HepG2 (cell line): ENCODE measurements at regions not wholly inside any gene's neighbourhood (a gene's known extent, or its start where the extent isn't known, plus 50 kb on each side); places are given as distances from the start of the nearest gene placed in this dataset.
A peak's percentile ranks its signal among the peaks of the same experiment; 100 is the strongest.

Experiments
- AGO2 ChIP-seq: fragments of 200-400 bp; formaldehyde crosslinking; optimal IDR thresholded peaks from 2 replicates; pipeline ENCODE3; 2017; ENCODE audit warnings: mild to moderate bottlenecking, low read depth, low read length, moderate library complexity
- ATRX ChIP-seq: sonication (generic); formaldehyde crosslinking; IDR thresholded peaks from 2 replicates; pipeline ENCODE4 v1.4.0; 2020; ENCODE audit warnings: missing genetic modification reagents, borderline replicate concordance
- CREBL2 ChIP-seq: sonication (generic); formaldehyde crosslinking; IDR thresholded peaks from 2 replicates; pipeline ENCODE4 v1.8.1; 2023; ENCODE audit warnings: missing genetic modification reagents, mild to moderate bottlenecking, borderline replicate concordance
- EP300 ChIP-seq, 3 experiments: sonication (generic) in 1 of 3; formaldehyde crosslinking in 1 of 3; IDR thresholded peaks; 2 replicates each; pipeline versions ENCODE4 v1.5.1 to v1.6.1; 2011 to 2020; ENCODE audit warnings: low read depth in 2 of 3, low read length in 2 of 3, borderline replicate concordance in 1 of 3, improper control_type of control experiment in 1 of 3, mild to moderate bottlenecking in 1 of 3, missing genetic modification reagents in 1 of 3, moderate library complexity in 1 of 3
- HCFC1 ChIP-seq: fragments of 150-350 bp; IDR thresholded peaks from 2 replicates; pipeline ENCODE4 v1.6.1; 2014; ENCODE audit warnings: low read depth, low read length
- LBX2 ChIP-seq: sonication (generic); formaldehyde crosslinking; IDR thresholded peaks from 2 replicates; pipeline ENCODE4 v1.5.0; 2020; ENCODE audit warnings: missing genetic modification reagents, mild to moderate bottlenecking, borderline replicate concordance
- MAFF ChIP-seq: IDR thresholded peaks from 2 replicates; pipeline ENCODE4 v1.6.1; 2011; ENCODE audit warnings: low read depth, low read length, improper control_type of control experiment
- MLLT10 ChIP-seq: sonication (generic); formaldehyde crosslinking; IDR thresholded peaks from 2 replicates; pipeline ENCODE4 v1.4.0; 2020; ENCODE audit warnings: missing genetic modification reagents
- REL ChIP-seq: sonication (generic); formaldehyde crosslinking; conservative IDR thresholded peaks from 2 replicates; pipeline ENCODE4 v1.8.0; 2022; ENCODE audit warnings: mild to moderate bottlenecking, missing genetic modification reagents, moderate library complexity
- TBX2 ChIP-seq: sonication (generic); formaldehyde crosslinking; IDR thresholded peaks from 2 replicates; pipeline ENCODE4 v1.5.0; 2020; ENCODE audit warnings: missing genetic modification reagents, mild to moderate bottlenecking, borderline replicate concordance
- ZBTB14 ChIP-seq: sonication (generic); formaldehyde crosslinking; IDR thresholded peaks from 2 replicates; pipeline ENCODE4 v1.4.0; 2020; ENCODE audit warnings: missing genetic modification reagents
- ZEB1 ChIP-seq: IDR thresholded peaks from 2 replicates; pipeline ENCODE4 v1.6.1; 2012; ENCODE audit warnings: mild to moderate bottlenecking, low read depth, inconsistent platforms; ENCODE audit not compliant: insufficient replicate concordance
- ZNF280B ChIP-seq: sonication (generic); formaldehyde crosslinking; IDR thresholded peaks from 2 replicates; pipeline ENCODE4 v1.5.0; 2020; ENCODE audit warnings: missing genetic modification reagents, mild to moderate bottlenecking, borderline replicate concordance
- ZNF546 ChIP-seq: sonication (generic); formaldehyde crosslinking; conservative IDR thresholded peaks from 2 replicates; pipeline ENCODE4 v1.8.1; 2023; ENCODE audit warnings: mild to moderate bottlenecking, missing genetic modification reagents
- ZNF563 ChIP-seq: sonication (generic); formaldehyde crosslinking; IDR thresholded peaks from 2 replicates; pipeline ENCODE4 v1.8.0; 2022; ENCODE audit warnings: mild to moderate bottlenecking, moderate library complexity, missing genetic modification reagents
- TF ChIP-seq, protein P1 (sequence below): IDR thresholded peaks from 2 replicates; pipeline ENCODE4 v1.6.1; 2016; ENCODE audit warnings: low read depth, missing genetic modification reagents, missing compliant biosample characterization
- TF ChIP-seq, protein P2 (sequence below): sonication (generic); formaldehyde crosslinking; IDR thresholded peaks from 2 replicates; pipeline ENCODE4 v1.9.0; 2021; ENCODE audit warnings: missing genetic modification reagents, borderline replicate concordance
- TF ChIP-seq, protein P3 (sequence below): IDR thresholded peaks from 2 replicates; pipeline ENCODE4 v1.6.1; 2016; ENCODE audit warnings: control low read depth

DNA sequence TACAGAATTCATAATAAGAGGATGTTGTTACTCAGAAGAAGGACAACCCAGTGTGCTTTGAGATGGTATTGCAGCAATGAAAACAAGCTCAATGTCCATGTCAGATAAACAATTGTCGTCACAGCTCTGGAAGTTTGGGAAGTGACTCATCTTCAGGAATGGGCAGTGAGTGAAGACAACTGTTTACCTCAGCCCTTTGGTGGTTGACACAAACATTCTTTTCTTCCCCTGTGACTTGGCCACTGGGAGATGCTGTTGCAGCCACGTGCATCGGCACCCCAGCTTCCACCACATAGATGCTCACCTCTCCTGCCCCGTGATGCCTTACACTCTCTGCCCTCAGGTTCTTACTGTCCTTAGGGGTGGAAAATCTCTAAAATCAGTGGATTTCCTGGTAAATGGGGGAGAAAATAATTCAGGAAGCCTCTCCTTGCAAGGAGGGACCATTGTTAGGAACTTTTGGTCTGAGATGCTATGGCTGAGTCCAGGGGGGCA is 114.1 kb upstream of the GALNT15 start (continued):
- TF ChIP-seq ZNF563 (CRISPR knock-in tag), result no peak
- no peak for TF ChIP-seq AGO2
- TF ChIP-seq, protein P1, sequence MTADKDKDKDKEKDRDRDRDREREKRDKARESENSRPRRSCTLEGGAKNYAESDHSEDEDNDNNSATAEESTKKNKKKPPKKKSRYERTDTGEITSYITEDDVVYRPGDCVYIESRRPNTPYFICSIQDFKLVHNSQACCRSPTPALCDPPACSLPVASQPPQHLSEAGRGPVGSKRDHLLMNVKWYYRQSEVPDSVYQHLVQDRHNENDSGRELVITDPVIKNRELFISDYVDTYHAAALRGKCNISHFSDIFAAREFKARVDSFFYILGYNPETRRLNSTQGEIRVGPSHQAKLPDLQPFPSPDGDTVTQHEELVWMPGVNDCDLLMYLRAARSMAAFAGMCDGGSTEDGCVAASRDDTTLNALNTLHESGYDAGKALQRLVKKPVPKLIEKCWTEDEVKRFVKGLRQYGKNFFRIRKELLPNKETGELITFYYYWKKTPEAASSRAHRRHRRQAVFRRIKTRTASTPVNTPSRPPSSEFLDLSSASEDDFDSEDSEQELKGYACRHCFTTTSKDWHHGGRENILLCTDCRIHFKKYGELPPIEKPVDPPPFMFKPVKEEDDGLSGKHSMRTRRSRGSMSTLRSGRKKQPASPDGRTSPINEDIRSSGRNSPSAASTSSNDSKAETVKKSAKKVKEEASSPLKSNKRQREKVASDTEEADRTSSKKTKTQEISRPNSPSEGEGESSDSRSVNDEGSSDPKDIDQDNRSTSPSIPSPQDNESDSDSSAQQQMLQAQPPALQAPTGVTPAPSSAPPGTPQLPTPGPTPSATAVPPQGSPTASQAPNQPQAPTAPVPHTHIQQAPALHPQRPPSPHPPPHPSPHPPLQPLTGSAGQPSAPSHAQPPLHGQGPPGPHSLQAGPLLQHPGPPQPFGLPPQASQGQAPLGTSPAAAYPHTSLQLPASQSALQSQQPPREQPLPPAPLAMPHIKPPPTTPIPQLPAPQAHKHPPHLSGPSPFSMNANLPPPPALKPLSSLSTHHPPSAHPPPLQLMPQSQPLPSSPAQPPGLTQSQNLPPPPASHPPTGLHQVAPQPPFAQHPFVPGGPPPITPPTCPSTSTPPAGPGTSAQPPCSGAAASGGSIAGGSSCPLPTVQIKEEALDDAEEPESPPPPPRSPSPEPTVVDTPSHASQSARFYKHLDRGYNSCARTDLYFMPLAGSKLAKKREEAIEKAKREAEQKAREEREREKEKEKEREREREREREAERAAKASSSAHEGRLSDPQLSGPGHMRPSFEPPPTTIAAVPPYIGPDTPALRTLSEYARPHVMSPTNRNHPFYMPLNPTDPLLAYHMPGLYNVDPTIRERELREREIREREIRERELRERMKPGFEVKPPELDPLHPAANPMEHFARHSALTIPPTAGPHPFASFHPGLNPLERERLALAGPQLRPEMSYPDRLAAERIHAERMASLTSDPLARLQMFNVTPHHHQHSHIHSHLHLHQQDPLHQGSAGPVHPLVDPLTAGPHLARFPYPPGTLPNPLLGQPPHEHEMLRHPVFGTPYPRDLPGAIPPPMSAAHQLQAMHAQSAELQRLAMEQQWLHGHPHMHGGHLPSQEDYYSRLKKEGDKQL (CRISPR knock-in tag), result peak; percentile 50; the same call in 1 of the 2 replicates
- TF ChIP-seq ZNF280B (CRISPR knock-in tag), result no peak
- peak; percentile 50; the same call in 1 of the 2 replicates for TF ChIP-seq MAFF
- TF ChIP-seq REL, result no peak
- TF ChIP-seq EP300 (IDR thresholded peaks at IDR 0.05; ENCODE audit: low read depth in 2 of 2, low read length in 2 of 2), result peak; percentile 64 to 96; a peak in 3 of 4 replicates
- TF ChIP-seq EP300 (CRISPR knock-in tag; IDR thresholded peaks at IDR 0.05; ENCODE audit: borderline replicate concordance), result peak; percentile 97
- TF ChIP-seq MLLT10 (CRISPR knock-in tag), result no peak
- TF ChIP-seq HCFC1, result no peak
- TF ChIP-seq ZEB1, result peak; percentile 40
- no peak for TF ChIP-seq LBX2
- TF ChIP-seq, protein P2, sequence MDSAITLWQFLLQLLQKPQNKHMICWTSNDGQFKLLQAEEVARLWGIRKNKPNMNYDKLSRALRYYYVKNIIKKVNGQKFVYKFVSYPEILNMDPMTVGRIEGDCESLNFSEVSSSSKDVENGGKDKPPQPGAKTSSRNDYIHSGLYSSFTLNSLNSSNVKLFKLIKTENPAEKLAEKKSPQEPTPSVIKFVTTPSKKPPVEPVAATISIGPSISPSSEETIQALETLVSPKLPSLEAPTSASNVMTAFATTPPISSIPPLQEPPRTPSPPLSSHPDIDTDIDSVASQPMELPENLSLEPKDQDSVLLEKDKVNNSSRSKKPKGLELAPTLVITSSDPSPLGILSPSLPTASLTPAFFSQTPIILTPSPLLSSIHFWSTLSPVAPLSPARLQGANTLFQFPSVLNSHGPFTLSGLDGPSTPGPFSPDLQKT (CRISPR knock-in tag), result no peak
- no peak for TF ChIP-seq ZNF546
- peak; percentile 90; the same call in 1 of the 2 replicates for TF ChIP-seq TBX2 (CRISPR knock-in tag)
- no peak for TF ChIP-seq ZBTB14 (CRISPR knock-in tag)
- TF ChIP-seq, protein P3, sequence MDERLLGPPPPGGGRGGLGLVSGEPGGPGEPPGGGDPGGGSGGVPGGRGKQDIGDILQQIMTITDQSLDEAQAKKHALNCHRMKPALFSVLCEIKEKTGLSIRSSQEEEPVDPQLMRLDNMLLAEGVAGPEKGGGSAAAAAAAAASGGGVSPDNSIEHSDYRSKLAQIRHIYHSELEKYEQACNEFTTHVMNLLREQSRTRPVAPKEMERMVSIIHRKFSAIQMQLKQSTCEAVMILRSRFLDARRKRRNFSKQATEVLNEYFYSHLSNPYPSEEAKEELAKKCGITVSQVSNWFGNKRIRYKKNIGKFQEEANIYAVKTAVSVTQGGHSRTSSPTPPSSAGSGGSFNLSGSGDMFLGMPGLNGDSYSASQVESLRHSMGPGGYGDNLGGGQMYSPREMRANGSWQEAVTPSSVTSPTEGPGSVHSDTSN (CRISPR knock-in tag), result no peak
- TF ChIP-seq CREBL2 (CRISPR knock-in tag), result no peak
- no peak for TF ChIP-seq ATRX
